Stimulated activated effector memory CD8-positive, alpha-beta T cell treated with anti-CD3 and anti-CD28 coated beads, Interleukin-12 subunit alpha, Interleukin-12 subunit beta, amount 100 ng/mL, for 72 hours (primary cell): ENCODE measurements at regions not wholly inside any gene's neighbourhood (a gene's known extent, or its start where the extent isn't known, plus 50 kb on each side); places are given as distances from the start of the nearest gene placed in this dataset.
"Not testable (repeated sequence)": the region's sequence is repeated elsewhere in the genome, so short reads cannot be mapped to it uniquely, and the experiment has no call there.

Source experiments
- ATAC-seq: fragments of 150-1000 bp; cut with Tn5 transposase; 2 replicates; pipeline ENCODE4 v1.10.0; 2021
- DNase-seq, 2 donors: peaks; one replicate each; pipeline ENCODE4 v3.0.0; 2021 to 2022; ENCODE audit warnings: low spot score in 2 of 2
- H3K27ac Mint-ChIP-seq: one replicate; pipeline ENCODE4 v1.8.0; 2022; ENCODE audit warnings: mild to moderate bottlenecking, mixed read lengths
- H3K36me3 Mint-ChIP-seq: one replicate; pipeline ENCODE4 v1.8.0; 2022; ENCODE audit warnings: mild to moderate bottlenecking, mixed read lengths
- H3K4me1 Mint-ChIP-seq: one replicate; pipeline ENCODE4 v1.8.0; 2022; ENCODE audit warnings: mixed read lengths
- H3K4me3 Mint-ChIP-seq: one replicate; pipeline ENCODE4 v1.8.0; 2022; ENCODE audit warnings: mild to moderate bottlenecking, mixed read lengths
- H3K9me3 Mint-ChIP-seq: one replicate; pipeline ENCODE4 v1.8.0; 2022; ENCODE audit warnings: mixed read lengths

DNA sequence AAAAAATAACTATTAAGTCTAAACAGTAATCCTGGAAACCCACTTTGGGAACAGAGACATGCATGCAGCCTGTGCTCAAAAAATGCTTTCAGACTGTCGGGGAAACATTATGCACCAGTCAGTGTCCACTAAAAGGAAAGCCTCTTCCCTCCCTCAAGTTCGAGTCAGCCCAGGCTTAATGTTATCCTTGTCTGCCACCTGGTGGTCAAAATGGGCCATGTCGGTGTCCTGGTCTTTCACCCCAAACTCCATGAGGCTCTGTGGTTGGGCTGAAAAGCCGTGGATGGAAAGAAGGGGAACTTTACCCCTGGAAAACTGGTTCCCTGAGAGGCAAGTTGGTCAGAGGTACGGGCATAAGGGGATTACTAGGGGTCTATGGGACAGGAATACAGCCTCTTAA, 88.4 kb upstream of the ZNF492 start:
- Mint-ChIP-seq H3K27ac (no peak overlapping the region), H3K36me3 (no peaks in the 10 kb centered on the region), H3K9me3 (peaks cover 24% of the 10 kb centered on the region), H3K4me3 (no peak overlapping the region), H3K4me1 (no peaks in the 10 kb centered on the region)
- no peak for ATAC-seq
- DNase-seq: peak; percentile 8 to 57

DNA sequence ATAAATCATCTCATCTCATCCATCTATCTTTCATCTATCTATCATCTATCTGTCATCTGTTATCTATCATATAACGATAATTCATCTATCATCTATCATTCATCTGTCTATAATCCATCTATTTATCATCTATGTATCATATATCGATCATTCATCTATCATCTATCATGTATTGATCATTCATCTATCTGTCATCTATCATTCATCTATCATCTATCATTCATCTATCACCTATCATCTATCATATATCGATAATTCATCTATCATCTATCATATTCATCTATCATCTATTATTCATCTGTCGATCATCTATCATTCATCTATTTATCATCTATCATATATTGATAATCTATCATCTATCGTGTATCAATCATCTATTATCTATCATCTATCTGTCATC, 100.4 kb upstream of the ZNF492 start:
- no peak overlapping the region for H3K27ac Mint-ChIP-seq
- ATAC-seq: no peak
- no peaks in the 10 kb centered on the region for H3K4me1 Mint-ChIP-seq
- H3K36me3 Mint-ChIP-seq: no peaks in the 10 kb centered on the region
- no peak for DNase-seq
- H3K9me3 Mint-ChIP-seq: peaks cover 13% of the 10 kb centered on the region
- no peak overlapping the region for H3K4me3 Mint-ChIP-seq

DNA sequence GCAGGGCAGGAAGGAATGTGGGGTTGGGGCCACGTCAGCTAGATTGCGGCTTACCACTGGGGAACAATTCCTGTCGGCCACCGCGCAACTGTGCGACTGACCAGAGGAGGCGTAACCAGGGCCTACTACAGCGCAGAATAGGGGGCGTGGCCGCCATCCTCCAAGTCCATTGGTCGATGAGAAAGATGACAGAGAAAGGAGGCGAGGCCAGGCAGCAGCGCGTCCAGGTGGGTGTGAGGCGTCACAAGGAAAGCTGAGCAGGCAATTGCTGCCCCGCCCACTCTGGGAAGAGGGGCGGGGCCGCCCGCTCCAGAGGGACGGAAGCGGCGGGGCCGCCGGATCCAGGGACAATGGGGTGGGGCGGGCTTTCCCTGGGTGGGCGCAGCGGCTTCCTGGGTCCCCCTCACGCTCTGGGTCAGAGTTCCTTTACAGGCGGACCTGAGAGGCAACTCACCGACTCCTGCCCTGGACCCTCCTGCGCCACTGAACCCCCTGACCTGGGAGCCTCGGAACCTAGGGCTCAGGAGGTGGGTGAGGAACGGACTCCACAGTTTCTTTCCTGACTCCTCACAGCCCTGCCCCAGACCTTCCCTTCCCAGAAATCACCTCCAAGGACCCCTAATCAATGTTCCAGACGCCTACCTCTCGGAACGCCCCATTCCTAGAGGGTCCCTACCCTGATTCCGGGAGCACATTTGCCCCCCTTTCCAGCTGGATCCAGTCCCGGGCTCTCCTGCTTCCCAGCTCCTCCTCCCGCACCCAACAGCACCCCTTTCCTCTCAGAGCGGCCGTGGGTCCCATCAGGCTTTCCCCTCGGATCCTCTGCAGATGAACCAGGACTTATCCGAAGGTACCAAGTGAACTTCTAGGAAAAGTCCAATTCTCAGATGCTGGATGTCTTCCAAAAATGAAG, 101.5 kb upstream of the ZNF492 start:
- Mint-ChIP-seq H3K4me1 (no peaks in the 10 kb centered on the region), H3K27ac (no peak overlapping the region), H3K9me3 (peaks cover 14% of the 10 kb centered on the region), H3K4me3 (no peak overlapping the region), H3K36me3 (no peaks in the 10 kb centered on the region)
- DNase-seq (no peak), ATAC-seq (no peak)

DNA sequence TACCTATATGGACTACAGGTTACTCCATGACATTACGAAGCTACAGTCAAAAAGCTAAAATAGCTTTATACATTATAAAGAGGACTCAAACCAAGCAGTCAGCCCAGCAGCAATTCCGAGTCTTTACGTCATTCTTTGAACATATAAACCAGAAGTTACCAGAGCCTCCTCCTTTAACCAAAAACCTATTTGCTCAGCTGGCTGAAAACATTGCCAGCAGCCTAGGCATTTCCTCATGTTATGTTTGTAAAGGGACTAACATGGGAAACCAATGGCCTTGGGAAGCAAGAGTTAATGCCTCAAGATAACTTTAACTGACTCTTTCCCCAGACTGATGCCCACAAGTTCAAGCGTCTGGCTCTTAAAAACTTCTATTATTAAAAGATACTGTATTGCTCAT, 104.1 kb upstream of the ZNF492 start:
- no peaks in the 10 kb centered on the region for H3K36me3 Mint-ChIP-seq
- no peaks in the 10 kb centered on the region for H3K4me1 Mint-ChIP-seq
- H3K27ac Mint-ChIP-seq: no peak overlapping the region
- no peak for ATAC-seq
- no peak for DNase-seq
- peaks cover 13% of the 10 kb centered on the region for H3K9me3 Mint-ChIP-seq
- no peak overlapping the region for H3K4me3 Mint-ChIP-seq

DNA sequence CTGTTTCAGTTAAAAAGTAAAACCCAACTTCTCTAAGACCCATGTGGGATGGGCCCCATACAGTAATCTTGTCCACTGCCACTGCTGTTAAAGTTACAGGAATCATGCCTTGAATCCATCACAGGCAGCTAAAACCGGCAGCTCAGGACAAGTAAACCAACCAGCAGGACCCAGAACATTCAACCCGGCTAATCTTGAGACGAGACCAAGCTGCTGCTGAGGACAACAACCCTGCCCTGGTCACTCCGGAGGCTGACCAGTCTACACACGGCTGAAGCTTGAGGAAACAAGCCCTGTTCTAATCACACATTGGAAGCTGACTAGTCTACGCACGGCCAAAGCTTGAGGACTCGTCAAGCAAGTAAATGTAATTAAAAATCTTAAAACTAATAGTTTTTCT, 105.2 kb upstream of the ZNF492 start:
- Mint-ChIP-seq H3K27ac (no peak overlapping the region), H3K4me1 (no peaks in the 10 kb centered on the region), H3K9me3 (peaks cover 12% of the 10 kb centered on the region), H3K36me3 (no peaks in the 10 kb centered on the region), H3K4me3 (no peak overlapping the region)
- no peak for DNase-seq
- no peak for ATAC-seq

DNA sequence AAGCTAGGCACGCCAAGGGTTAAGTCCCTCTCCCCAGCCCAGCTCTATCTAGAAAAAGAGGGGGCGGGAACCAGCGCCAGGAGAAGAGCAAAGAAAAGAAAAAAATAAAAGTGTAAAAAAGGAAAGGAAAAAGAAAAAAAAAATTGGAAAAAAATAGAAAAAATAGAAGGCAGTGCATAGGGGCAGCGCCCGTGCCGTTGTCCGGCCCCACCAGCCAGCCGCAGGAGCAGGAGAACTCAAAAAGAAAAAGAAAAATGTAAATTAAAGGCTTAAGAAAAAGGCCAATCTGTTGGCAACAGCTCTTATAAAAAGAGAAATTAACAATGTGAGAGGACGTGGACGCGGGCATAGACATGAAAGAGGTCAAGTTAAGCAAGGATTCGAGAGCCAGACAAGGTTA, 105.4 kb upstream of the ZNF98 start:
- Mint-ChIP-seq H3K4me3 (no peak overlapping the region), H3K36me3 (no peaks in the 10 kb centered on the region), H3K9me3 (peaks cover 11% of the 10 kb centered on the region), H3K4me1 (no peaks in the 10 kb centered on the region), H3K27ac (no peak overlapping the region)
- ATAC-seq: no peak
- no peak for DNase-seq

DNA sequence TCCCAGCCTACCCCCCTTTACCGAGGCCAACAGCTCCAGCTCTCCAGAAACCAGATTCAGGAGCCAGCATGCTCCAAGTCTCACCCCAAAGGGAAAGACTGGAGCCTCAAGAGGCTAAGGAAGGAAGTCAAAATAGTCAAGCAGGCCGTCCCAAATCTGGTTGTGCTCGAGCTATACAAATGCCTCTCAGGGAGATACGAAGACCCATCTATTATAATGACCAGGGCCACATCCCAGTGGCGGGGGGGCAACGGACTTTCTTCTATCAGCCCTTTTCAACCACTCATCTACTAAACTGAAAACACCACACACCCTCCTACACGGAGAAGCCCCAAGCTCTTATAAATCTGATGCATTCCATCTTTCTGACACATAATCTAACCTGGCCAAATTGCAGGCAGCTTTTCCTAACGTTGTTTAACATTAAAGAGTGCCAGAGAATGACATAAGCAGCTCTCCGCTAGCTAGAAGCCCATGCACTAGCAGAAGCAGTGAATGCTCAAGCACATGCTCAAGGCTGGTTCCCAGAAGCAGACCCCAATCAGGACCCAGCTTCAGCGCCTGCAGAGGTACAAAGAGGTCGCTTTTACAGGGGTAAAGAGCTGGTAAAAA, 104.6 kb upstream of the ZNF98 start:
- no peaks in the 10 kb centered on the region for H3K36me3 Mint-ChIP-seq
- ATAC-seq: no peak

DNA sequence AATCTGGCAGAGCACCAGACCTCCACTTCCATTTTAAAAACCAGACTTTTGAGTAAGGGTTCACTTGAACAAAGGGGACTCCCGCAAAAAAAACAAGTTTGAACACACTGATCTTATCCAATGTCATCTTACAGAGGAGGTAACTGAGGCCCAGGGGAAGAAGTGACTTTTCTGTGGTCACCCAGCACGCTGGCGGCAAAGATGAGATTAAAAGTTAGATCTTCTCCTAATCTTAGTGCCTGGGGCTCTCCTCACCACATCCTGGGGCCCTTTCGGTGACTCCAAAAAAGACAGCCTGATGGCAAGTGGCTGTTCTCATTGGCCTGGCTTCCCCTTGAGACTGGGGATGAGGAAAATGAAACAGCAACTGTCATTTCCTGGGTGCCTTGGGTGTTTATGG, 101.8 kb upstream of the ZNF98 start:
- H3K9me3 Mint-ChIP-seq: peaks cover 19% of the 10 kb centered on the region
- no peaks in the 10 kb centered on the region for H3K4me1 Mint-ChIP-seq
- H3K27ac Mint-ChIP-seq: no peak overlapping the region

More for the DNA sequence above, 104.6 kb upstream of the ZNF98 start:
- Mint-ChIP-seq H3K4me3 (no peak overlapping the region), H3K9me3 (peaks cover 13% of the 10 kb centered on the region), H3K4me1 (no peaks in the 10 kb centered on the region), H3K27ac (no peak overlapping the region)
- no peak for DNase-seq

DNA sequence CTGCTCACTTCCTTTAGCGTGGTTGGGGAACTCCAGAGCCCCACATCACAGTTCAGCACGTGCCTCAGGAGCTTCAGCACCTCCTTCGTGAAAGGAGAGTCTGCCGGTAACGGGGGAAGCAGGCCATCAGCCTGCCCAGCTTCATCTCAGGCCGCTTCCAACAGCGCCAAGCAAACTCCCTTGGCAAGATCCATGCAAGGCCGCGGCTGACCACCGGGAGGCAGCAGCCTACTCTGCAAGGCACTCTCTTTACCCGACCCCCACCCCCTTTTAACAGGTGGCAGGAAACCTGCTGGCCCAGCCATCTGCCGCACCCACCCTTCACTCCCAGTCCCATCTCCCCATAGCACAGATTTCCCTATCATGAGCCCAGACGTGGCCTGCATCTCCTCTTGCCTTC, 97.4 kb upstream of the ZNF98 start:
- H3K4me1 Mint-ChIP-seq, ATAC-seq, DNase-seq, H3K27ac Mint-ChIP-seq, H3K4me3 Mint-ChIP-seq, H3K36me3 Mint-ChIP-seq: not testable (repeated sequence)
- H3K9me3 Mint-ChIP-seq: peaks cover 16% of the 10 kb centered on the region

More for the DNA sequence above, 101.8 kb upstream of the ZNF98 start:
- no peaks in the 10 kb centered on the region for H3K36me3 Mint-ChIP-seq
- DNase-seq: no peak
- H3K4me3 Mint-ChIP-seq: no peak overlapping the region
- ATAC-seq: no peak

DNA sequence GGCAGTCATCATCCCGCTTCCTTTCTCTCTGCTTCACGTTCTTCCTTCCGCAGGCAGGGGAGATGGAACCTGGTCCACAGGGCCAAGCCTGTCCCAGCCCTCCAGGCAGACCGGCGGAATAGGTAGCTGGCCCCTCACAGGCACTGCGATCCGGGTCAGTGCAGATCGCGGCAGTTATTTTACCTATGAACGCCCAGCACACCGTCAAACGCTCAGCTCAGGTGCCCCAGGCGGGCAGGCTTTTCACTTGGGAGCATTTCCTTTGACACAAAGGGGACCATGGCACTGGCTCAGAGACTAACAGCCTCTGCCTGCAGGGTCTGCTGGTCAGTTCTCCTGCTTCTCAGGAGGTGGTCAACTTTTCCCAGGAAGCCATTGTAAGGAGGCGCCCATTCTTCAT, 97.0 kb upstream of the ZNF98 start:
- peaks cover 16% of the 10 kb centered on the region for H3K9me3 Mint-ChIP-seq
- DNase-seq: no peak
- H3K4me1 Mint-ChIP-seq: no peaks in the 10 kb centered on the region
- no peak for ATAC-seq
- H3K4me3 Mint-ChIP-seq: no peak overlapping the region
- no peaks in the 10 kb centered on the region for H3K36me3 Mint-ChIP-seq
- H3K27ac Mint-ChIP-seq: no peak overlapping the region

DNA sequence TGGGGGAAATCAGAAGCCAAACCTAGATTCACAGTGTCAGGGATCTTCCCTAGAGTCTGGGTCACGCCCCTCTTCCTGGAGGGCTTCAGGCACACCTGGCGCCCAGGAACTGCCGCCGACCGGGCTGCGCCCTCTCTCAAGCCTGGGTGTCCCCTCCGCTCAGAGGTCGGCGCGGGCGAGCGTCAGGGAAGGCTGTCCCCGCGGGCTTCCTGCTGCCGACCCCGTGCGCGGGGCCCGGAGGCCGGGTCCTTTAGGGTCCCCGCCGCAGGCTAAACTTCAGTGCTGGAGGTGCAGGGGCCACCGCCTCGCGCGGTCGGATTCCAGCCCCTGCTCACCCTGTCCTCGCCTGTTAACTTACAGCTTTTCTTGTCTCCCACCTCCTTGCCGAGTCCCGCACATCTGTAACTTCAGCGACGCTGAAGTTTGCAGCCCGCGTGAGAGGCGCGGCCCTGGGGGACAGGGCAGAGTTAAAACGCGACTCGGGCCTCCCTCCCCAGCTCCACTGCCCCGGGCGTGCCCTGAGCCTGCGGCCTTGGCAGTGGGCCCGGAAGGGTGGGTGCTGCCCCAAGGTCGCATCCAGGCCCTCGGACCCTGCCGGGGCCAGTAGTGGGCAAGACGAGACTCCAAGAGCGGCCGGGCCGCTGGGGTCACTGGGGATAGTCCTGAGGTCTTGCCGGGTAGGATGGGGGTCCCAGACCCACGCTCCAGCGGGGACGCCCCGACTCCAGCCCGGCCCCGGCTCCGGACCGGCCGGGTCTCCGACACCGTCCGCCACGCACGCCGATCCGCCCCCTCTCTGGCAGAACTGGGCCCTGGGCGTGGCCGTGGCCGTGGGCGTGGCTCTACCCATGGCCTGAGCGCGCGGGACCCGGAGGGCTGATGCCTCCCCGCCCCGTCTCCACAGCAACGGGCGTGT, 95.6 kb upstream of the ZNF98 start:
- H3K36me3 Mint-ChIP-seq: no peaks in the 10 kb centered on the region
- DNase-seq: no peak
- H3K27ac Mint-ChIP-seq: no peak overlapping the region
- peaks cover 17% of the 10 kb centered on the region for H3K9me3 Mint-ChIP-seq
- H3K4me1 Mint-ChIP-seq: no peaks in the 10 kb centered on the region
- ATAC-seq: no peak
- H3K4me3 Mint-ChIP-seq: no peak overlapping the region

DNA sequence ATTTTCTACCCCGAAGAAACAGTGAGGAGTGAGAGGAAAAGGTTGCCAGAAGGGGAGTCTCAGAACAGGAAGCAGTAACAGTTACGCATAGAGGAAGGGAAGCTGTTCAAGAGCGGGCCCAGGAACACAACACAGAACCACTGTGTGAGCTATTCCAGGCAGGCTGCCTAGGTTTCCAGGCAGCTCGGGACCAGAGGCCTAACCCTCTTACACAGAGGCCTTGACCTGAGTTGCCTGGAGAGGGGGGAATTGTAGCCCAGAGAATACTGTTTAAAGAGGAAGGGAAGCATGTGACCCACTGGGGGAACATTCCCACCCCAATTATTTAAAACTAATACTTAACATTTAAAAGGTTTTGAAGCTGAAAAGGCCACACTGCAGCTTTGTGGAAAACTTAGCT, 93.3 kb upstream of the ZNF98 start:
- ATAC-seq (no peak), DNase-seq (no peak)
- H3K9me3 Mint-ChIP-seq: peaks cover 15% of the 10 kb centered on the region
- H3K36me3 Mint-ChIP-seq: no peaks in the 10 kb centered on the region
- H3K4me1 Mint-ChIP-seq: no peaks in the 10 kb centered on the region
- no peak overlapping the region for H3K27ac Mint-ChIP-seq
- no peak overlapping the region for H3K4me3 Mint-ChIP-seq

DNA sequence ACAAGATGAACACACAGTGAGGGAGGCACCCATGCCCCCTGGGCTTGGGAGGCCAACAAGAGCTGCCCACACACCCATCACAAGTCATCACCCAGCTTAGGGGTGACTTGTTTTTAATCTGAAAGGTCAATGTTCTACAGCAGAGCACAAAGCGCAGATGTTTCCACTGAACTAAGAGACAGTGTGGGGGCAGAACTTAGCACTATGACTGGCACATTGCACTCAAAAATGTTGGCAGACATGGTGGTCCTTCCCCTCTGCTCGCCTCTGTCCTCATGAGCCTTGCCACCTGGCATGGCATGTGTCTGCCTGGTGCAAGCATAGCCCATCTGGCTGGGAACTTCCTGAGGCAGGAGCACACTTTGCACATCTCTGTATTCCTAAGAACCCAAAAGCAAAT, 81.4 kb upstream of the ZNF98 start:
- Mint-ChIP-seq H3K4me3 (no peak overlapping the region), H3K4me1 (no peaks in the 10 kb centered on the region), H3K36me3 (peaks cover 5% of the 10 kb centered on the region), H3K27ac (no peak overlapping the region), H3K9me3 (peaks cover 30% of the 10 kb centered on the region)
- ATAC-seq (no peak), DNase-seq (no peak)

DNA sequence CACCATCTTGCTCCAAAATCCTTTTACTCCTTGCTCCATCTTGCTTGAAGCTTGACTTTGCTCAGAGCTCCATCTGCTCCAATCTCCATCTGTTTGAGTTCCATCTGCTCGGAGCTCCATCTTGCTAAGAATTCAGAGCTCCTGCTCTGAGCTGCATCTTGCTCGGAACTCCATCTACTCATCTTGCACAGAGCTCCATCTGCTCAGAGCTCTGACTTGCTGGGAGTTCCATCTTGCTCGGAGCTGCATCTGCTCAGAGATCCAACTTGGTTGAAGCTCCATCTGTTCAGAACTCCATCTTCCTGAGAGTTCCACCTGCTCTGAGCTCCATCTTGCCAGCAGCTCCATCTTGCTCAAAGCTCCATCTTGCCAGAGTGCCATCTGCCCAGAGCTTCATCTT, 80.6 kb upstream of the ZNF98 start:
- Mint-ChIP-seq H3K27ac (no peak overlapping the region), H3K9me3 (peaks cover 30% of the 10 kb centered on the region), H3K4me3 (no peak overlapping the region), H3K4me1 (no peaks in the 10 kb centered on the region), H3K36me3 (peaks cover 5% of the 10 kb centered on the region)
- ATAC-seq (no peak), DNase-seq (no peak)

DNA sequence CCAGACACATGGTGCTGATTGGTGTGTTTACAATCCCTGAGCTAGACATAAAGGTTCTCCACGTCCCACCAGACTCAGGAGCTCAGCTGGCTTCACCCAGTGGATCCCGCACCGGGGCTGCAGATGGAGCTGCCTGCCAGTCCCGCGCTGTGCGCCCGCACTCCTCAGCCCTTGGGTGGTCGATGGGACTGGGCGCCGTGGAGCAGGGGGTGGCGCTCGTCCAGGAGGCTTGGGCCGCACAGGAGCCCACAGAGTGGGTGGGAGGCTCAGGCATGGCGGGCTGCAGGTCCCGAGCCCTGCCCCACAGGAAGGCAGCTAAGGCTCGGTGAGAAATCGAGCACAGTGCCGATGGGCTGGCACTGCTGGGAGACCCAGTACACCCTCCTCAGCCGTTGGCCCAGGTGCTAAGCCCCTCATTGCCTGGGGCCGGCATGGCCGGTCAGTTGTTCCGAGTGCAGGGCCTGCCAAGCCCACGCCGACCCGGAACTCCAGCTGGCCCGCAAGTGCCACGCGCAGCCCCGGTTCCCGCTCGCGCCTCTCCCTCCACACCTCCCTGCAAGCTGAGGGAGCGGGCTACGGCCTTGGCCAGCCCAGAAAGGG, 76.8 kb upstream of the ZNF98 start:
- ATAC-seq, H3K36me3 Mint-ChIP-seq, H3K4me3 Mint-ChIP-seq, H3K27ac Mint-ChIP-seq, H3K4me1 Mint-ChIP-seq: not testable (repeated sequence)
- peak in 1 of 2 donors; percentile 22 for DNase-seq
- H3K9me3 Mint-ChIP-seq: peaks cover 29% of the 10 kb centered on the region
